HG02870 (cell line): ENCODE measurements at regions not wholly inside any gene's neighbourhood (a gene's known extent, or its start where the extent isn't known, plus 50 kb on each side); places are given as distances from the start of the nearest gene placed in this dataset.

ENCODE experiments used
- ATAC-seq: cut with Tn5 transposase; IDR thresholded peaks from one replicate; pipeline ENCODE4 v1.9.1; 2021; ENCODE audit warnings: mild to moderate bottlenecking, moderate library complexity; ENCODE audit not compliant: unreplicated experiment

- no peak for ATAC-seq
Measured at GRCh38 chr3:118541796-118542195, 492.9 kb downstream of the IGSF11 start.

- no peak for ATAC-seq
Measured at GRCh38 chr3:118543832-118544231, 490.8 kb downstream of the IGSF11 start.

GRCh38 chr3:118544458-118544857 lies 490.2 kb downstream of the IGSF11 start:
- no peak for ATAC-seq

GRCh38 chr3:118548434-118548833 lies 486.2 kb downstream of the IGSF11 start:
- no peak for ATAC-seq

- ATAC-seq, result no peak
Measured at GRCh38 chr3:118550122-118550521, 484.5 kb downstream of the IGSF11 start.

GRCh38 chr3:118550556-118550955 lies 484.1 kb downstream of the IGSF11 start:
- ATAC-seq, result no peak

GRCh38 chr3:118554148-118554838 lies 480.4 kb downstream of the IGSF11 start:
- no peak for ATAC-seq

- no peak for ATAC-seq
Measured at GRCh38 chr3:118556983-118557382, 477.7 kb downstream of the IGSF11 start.

GRCh38 chr3:118557513-118557912 lies 477.1 kb downstream of the IGSF11 start:
- ATAC-seq, result no peak

- no peak for ATAC-seq
Measured at GRCh38 chr3:118559286-118559685, 475.4 kb downstream of the IGSF11 start.

- ATAC-seq, result no peak
Measured at GRCh38 chr3:118564800-118565199, 469.8 kb downstream of the IGSF11 start.

GRCh38 chr3:118573912-118574311 lies 460.7 kb downstream of the IGSF11 start:
- no peak for ATAC-seq

GRCh38 chr3:118577055-118577777 lies 457.4 kb downstream of the IGSF11 start:
- no peak for ATAC-seq

GRCh38 chr3:118578559-118578958 lies 456.1 kb downstream of the IGSF11 start:
- ATAC-seq, result no peak

GRCh38 chr3:118587037-118587741 lies 447.5 kb downstream of the IGSF11 start:
- ATAC-seq, result no peak

- ATAC-seq, result no peak
Measured at GRCh38 chr3:118587847-118588246, 446.8 kb downstream of the IGSF11 start.

GRCh38 chr3:118593277-118593670 lies 441.4 kb downstream of the IGSF11 start:
- no peak for ATAC-seq

- no peak for ATAC-seq
Measured at GRCh38 chr3:118597184-118597583, 437.5 kb downstream of the IGSF11 start.

GRCh38 chr3:118607915-118608820 lies 426.5 kb downstream of the IGSF11 start:
- ATAC-seq, result no peak

GRCh38 chr3:118618247-118619040 lies 416.2 kb downstream of the IGSF11 start:
- ATAC-seq, result no peak
